Ectodermal cell (in vitro differentiated cells): ENCODE measurements at regions not wholly inside any gene's neighbourhood (a gene's known extent, or its start where the extent isn't known, plus 50 kb on each side); places are given as distances from the start of the nearest gene placed in this dataset.
"Not testable (repeated sequence)": the region's sequence is repeated elsewhere in the genome, so short reads cannot be mapped to it uniquely, and the experiment has no call there.

ENCODE experiments used
- H3K27ac ChIP-seq: 2 replicates; pipeline ENCODE4 v1.7.0; 2013; ENCODE audit warnings: mild to moderate bottlenecking, low read depth, low read length; ENCODE audit not compliant: insufficient read depth, poor library complexity, severe bottlenecking
- H3K27me3 ChIP-seq: 2 replicates; pipeline ENCODE4 v1.7.0; 2013; ENCODE audit warnings: mild to moderate bottlenecking, low read length; ENCODE audit not compliant: insufficient read depth, control insufficient read depth, poor library complexity, severe bottlenecking
- H3K36me3 ChIP-seq: one replicate; pipeline ENCODE4 v1.7.0; 2013; ENCODE audit warnings: low read length; ENCODE audit not compliant: control insufficient read depth, insufficient read depth
- H3K4me1 ChIP-seq: one replicate; pipeline ENCODE4 v1.7.0; 2013; ENCODE audit warnings: low read length; ENCODE audit not compliant: control insufficient read depth, insufficient read depth
- H3K4me3 ChIP-seq: 2 replicates; pipeline ENCODE4 v1.7.0; 2013; ENCODE audit warnings: low read depth, low read length, control low read depth; ENCODE audit not compliant: insufficient read depth
- H3K9me3 ChIP-seq: 2 replicates; pipeline ENCODE4 v1.7.0; 2013; ENCODE audit warnings: mild to moderate bottlenecking, low read length, moderate library complexity; ENCODE audit not compliant: control insufficient read depth
- WGBS, 2 experiments: methylation state at CpG; one replicate each; pipeline ENCODE4 v1.1.7; 2013; ENCODE audit warnings: missing lambda C conversion rate in 2 of 2; 5-methylcytosine and 5-hydroxymethylcytosine counted together

GRCh38 chr1:104337927-104338326 is 588.2 kb downstream of the AMY1C start:
- H3K27me3 ChIP-seq, H3K27ac ChIP-seq, H3K9me3 ChIP-seq, H3K36me3 ChIP-seq, H3K4me1 ChIP-seq, H3K4me3 ChIP-seq: not testable (repeated sequence)
- WGBS, 2 experiments, result 89 to 90% methylated on average over 5 of the region's 5 CpGs

- Histone ChIP-seq H3K9me3 (no peaks in the 10 kb centered on the region), H3K27ac (no peak overlapping the region), H3K4me1 (no peaks in the 10 kb centered on the region), H3K27me3 (no peaks in the 10 kb centered on the region), H3K36me3 (no peaks in the 10 kb centered on the region), H3K4me3 (no peak overlapping the region)
- WGBS, 2 experiments, result 60 to 84% methylated on average over 1 to 3 of the region's 3 CpGs
Observed at GRCh38 chr1:104341944-104342343, 592.2 kb downstream of the AMY1C start.

GRCh38 chr1:104348277-104348676 is 598.6 kb downstream of the AMY1C start:
- Histone ChIP-seq H3K4me3 (no peak overlapping the region), H3K27ac (no peak overlapping the region), H3K9me3 (no peaks in the 10 kb centered on the region), H3K27me3 (no peaks in the 10 kb centered on the region), H3K4me1 (no peaks in the 10 kb centered on the region), H3K36me3 (no peaks in the 10 kb centered on the region)
- WGBS, 2 experiments, result 100% methylated on average over 1 of the region's 1 CpG; no CpG with 5 or more reads in 1 of the 2 experiments

- H3K4me3 ChIP-seq, result no peak overlapping the region
- no peak overlapping the region for H3K27ac ChIP-seq
- no peaks in the 10 kb centered on the region for H3K36me3 ChIP-seq
- H3K27me3 ChIP-seq, result no peaks in the 10 kb centered on the region
- H3K9me3 ChIP-seq, result no peaks in the 10 kb centered on the region
- no peaks in the 10 kb centered on the region for H3K4me1 ChIP-seq
- 100% methylated on average over 1 of the region's 1 CpG; no CpG with 5 or more reads in 1 of the 2 experiments for WGBS, 2 experiments
Observed at GRCh38 chr1:104353580-104353979, 603.9 kb downstream of the AMY1C start.

- 95 to 100% methylated on average over 1 of the region's 1 CpG for WGBS, 2 experiments
Observed at GRCh38 chr1:104358086-104358485, 608.4 kb downstream of the AMY1C start.

GRCh38 chr1:104358621-104359020 is 608.9 kb downstream of the AMY1C start:
- Histone ChIP-seq H3K9me3 (no peaks in the 10 kb centered on the region), H3K36me3 (no peaks in the 10 kb centered on the region), H3K27ac (no peak overlapping the region), H3K4me1 (no peaks in the 10 kb centered on the region), H3K4me3 (no peak overlapping the region), H3K27me3 (no peaks in the 10 kb centered on the region)
- 96 to 99% methylated on average over 3 of the region's 3 CpGs for WGBS, 2 experiments

More at GRCh38 chr1:104358086-104358485, 608.4 kb downstream of the AMY1C start:
- Histone ChIP-seq H3K9me3 (no peaks in the 10 kb centered on the region), H3K4me1 (no peaks in the 10 kb centered on the region), H3K4me3 (no peak overlapping the region), H3K27me3 (no peaks in the 10 kb centered on the region), H3K27ac (no peak overlapping the region), H3K36me3 (no peaks in the 10 kb centered on the region)

GRCh38 chr1:104378414-104378813 is 628.7 kb downstream of the AMY1C start:
- no peaks in the 10 kb centered on the region for H3K4me1 ChIP-seq
- WGBS, 2 experiments, result no CpG with 5 or more reads among the region's 1 CpG
- H3K4me3 ChIP-seq, result no peak overlapping the region
- H3K27me3 ChIP-seq, result no peaks in the 10 kb centered on the region
- no peak overlapping the region for H3K27ac ChIP-seq
- H3K36me3 ChIP-seq, result no peaks in the 10 kb centered on the region
- no peaks in the 10 kb centered on the region for H3K9me3 ChIP-seq

- H3K4me1 ChIP-seq, result no peaks in the 10 kb centered on the region
Observed at GRCh38 chr1:104380003-104380402, 630.3 kb downstream of the AMY1C start.

GRCh38 chr1:104387716-104388508 is 638.2 kb downstream of the AMY1C start:
- Histone ChIP-seq H3K36me3 (no peaks in the 10 kb centered on the region), H3K9me3 (no peaks in the 10 kb centered on the region), H3K4me3 (no peak overlapping the region), H3K27me3 (no peaks in the 10 kb centered on the region), H3K4me1 (no peaks in the 10 kb centered on the region), H3K27ac (no peak overlapping the region)
- 86 to 90% methylated on average over 5 of the region's 5 CpGs for WGBS, 2 experiments

More at GRCh38 chr1:104380003-104380402, 630.3 kb downstream of the AMY1C start:
- 86 to 88% methylated on average over 2 of the region's 2 CpGs for WGBS, 2 experiments
- Histone ChIP-seq H3K36me3 (no peaks in the 10 kb centered on the region), H3K27me3 (no peaks in the 10 kb centered on the region), H3K4me3 (no peak overlapping the region), H3K9me3 (no peaks in the 10 kb centered on the region), H3K27ac (no peak overlapping the region)

GRCh38 chr1:104392552-104392951 is 642.9 kb downstream of the AMY1C start:
- 89 to 97% methylated on average over 1 of the region's 1 CpG for WGBS, 2 experiments
- Histone ChIP-seq H3K27me3 (no peaks in the 10 kb centered on the region), H3K27ac (no peak overlapping the region), H3K4me3 (no peak overlapping the region), H3K36me3 (no peaks in the 10 kb centered on the region), H3K9me3 (no peaks in the 10 kb centered on the region), H3K4me1 (no peaks in the 10 kb centered on the region)
